Astrocyte (in vitro differentiated cells and primary cell): ENCODE measurements at regions not wholly inside any gene's neighbourhood (a gene's known extent, or its start where the extent isn't known, plus 50 kb on each side); places are given as distances from the start of the nearest gene placed in this dataset.

ENCODE experiments used
- CTCF ChIP-seq: IDR thresholded peaks from 2 replicates; pipeline ENCODE4 v1.5.1; 2011; ENCODE audit warnings: low read depth, mild to moderate bottlenecking, inconsistent platforms, low read length, moderate library complexity; ENCODE audit not compliant: insufficient read depth
- EZH2 ChIP-seq: IDR thresholded peaks from 2 replicates; pipeline ENCODE4 v1.6.1; 2012; ENCODE audit warnings: mild to moderate bottlenecking, low read length, inconsistent platforms; ENCODE audit not compliant: insufficient read depth

- no peak for TF ChIP-seq CTCF
- no peak for TF ChIP-seq EZH2
These were observed 1145.1 kb upstream of the MAP3K7 start for GRCh38 chr6:91731939-91732338.
